ENCODE measurements at regions not wholly inside any gene's neighbourhood (a gene's known extent, or its start where the extent isn't known, plus 50 kb on each side); places are given as distances from the start of the nearest gene placed in this dataset.

DNA sequence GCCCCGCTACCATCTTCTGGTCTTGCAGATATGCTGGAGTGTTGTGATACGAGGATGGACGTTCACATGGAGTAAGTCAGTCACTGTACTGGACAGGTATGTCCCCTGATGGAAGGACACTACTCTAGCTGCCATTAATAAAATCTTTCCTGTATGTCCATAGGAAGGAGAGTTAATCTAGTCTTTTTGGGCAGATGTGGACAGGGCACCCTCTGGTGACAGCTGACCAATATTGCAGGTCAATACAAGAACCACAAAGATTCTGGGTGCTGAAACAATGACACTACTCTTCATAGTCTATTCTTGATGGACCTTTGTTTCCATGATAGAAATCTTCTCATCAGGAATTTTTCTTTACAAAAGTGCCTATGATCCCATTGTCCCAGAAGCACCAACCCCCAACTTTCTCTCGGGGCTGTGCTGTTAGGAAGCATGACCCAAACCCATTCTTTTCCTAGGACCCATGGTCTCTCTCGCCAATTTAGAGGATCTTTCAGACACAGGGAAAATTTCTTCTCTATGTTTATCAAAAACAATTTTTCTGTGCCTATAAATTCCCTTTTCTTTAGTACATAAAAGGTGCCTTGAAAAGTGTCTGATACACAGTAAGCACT, 376.9 kb downstream of the DTWD2 start:
- TF ChIP-seq, protein P1, sequence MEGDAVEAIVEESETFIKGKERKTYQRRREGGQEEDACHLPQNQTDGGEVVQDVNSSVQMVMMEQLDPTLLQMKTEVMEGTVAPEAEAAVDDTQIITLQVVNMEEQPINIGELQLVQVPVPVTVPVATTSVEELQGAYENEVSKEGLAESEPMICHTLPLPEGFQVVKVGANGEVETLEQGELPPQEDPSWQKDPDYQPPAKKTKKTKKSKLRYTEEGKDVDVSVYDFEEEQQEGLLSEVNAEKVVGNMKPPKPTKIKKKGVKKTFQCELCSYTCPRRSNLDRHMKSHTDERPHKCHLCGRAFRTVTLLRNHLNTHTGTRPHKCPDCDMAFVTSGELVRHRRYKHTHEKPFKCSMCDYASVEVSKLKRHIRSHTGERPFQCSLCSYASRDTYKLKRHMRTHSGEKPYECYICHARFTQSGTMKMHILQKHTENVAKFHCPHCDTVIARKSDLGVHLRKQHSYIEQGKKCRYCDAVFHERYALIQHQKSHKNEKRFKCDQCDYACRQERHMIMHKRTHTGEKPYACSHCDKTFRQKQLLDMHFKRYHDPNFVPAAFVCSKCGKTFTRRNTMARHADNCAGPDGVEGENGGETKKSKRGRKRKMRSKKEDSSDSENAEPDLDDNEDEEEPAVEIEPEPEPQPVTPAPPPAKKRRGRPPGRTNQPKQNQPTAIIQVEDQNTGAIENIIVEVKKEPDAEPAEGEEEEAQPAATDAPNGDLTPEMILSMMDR (IDR thresholded peaks at IDR 0.05), result no peak
- Mint-ChIP-seq H3K4me1 (no peaks in the 10 kb centered on the region), H3K36me3 (ENCODE audit: low read depth) (no peaks in the 10 kb centered on the region), H3K4me3 (no peak overlapping the region), H3K27me3 (peaks cover 8% of the 10 kb centered on the region), H3K9me3 (no peaks in the 10 kb centered on the region), H3K27ac (no peak overlapping the region)
- intact Hi-C loops (cut with micrococcal nuclease), result loop anchor here (1.0 kb wide), 1 partner anchor 1157 kb away; no protein-coding TSS in a partner anchor
- no peak for ATAC-seq (ENCODE audit: low read depth)
- ChIA-PET POLR2A (no interaction called here), CTCF (interaction anchor here (0.6 to 2.6 kb wide), 2 partner anchors 1157 to 1422 kb away, joined by 4 to 7 read pairs; no protein-coding TSS in a partner anchor)
- no peak for DNase-seq

DNA sequence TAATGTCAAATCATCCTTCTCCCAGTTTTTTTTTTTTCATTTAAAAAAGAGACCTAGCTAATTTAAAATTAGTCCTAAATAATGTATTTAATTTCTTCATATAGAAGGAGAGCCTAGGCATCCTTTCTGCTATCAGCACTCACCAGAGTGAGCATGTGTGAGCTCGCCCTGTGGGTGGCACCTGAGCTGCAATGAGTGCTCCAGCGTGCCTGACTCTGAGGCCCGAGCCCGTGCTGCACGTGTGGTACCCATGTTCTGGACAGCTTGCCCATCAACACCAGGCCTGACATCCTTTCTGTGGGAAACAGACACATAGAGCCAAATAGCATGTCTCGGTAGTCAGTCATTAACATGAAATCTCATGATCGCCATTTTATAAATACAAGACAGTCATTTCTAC, 381.4 kb downstream of the DTWD2 start:
- H3K27me3 Mint-ChIP-seq, result peaks cover 2% of the 10 kb centered on the region
- intact Hi-C loops (cut with micrococcal nuclease), result no loop called here
- TF ChIP-seq, protein P1 (IDR thresholded peaks at IDR 0.05), result no peak
- ATAC-seq (ENCODE audit: low read depth) (no peak), DNase-seq (no peak)
- H3K4me1 Mint-ChIP-seq, result no peaks in the 10 kb centered on the region
- ChIA-PET POLR2A (no interaction called here), CTCF (no interaction called here)
- no peak overlapping the region for H3K27ac Mint-ChIP-seq
- H3K36me3 Mint-ChIP-seq (ENCODE audit: low read depth), result no peaks in the 10 kb centered on the region
- no peaks in the 10 kb centered on the region for H3K9me3 Mint-ChIP-seq
- H3K4me3 Mint-ChIP-seq, result no peak overlapping the region

DNA sequence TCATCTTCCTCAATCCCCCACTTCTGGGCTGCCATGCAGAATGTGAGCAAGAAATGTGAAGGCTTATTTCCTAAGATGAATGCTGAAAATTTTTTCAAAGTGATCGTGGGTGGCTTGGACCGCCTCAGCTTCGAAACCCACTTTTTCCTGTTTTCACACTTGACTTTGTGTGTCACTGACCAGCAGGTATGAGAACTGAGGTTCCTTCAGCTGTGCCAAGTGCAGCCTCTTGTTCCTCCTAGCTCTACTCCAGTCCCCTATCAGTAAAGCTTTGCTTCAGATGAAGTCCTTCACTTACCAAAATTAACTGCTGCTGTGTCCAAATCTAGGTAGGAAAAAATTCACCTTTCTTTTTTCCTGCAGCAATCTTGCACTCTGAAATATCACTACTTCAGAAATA, 382.6 kb downstream of the DTWD2 start:
- intact Hi-C loops (cut with micrococcal nuclease), result no loop called here
- Mint-ChIP-seq H3K9me3 (no peaks in the 10 kb centered on the region), H3K27ac (no peak overlapping the region), H3K36me3 (ENCODE audit: low read depth) (no peaks in the 10 kb centered on the region), H3K4me1 (no peaks in the 10 kb centered on the region), H3K4me3 (no peak overlapping the region), H3K27me3 (peaks cover 2% of the 10 kb centered on the region)
- CTCF ChIA-PET, result interaction anchor here (0.7 kb wide), 1 partner anchor 115 kb away, joined by 4 read pairs; no protein-coding TSS in a partner anchor
- DNase-seq, result no peak
- TF ChIP-seq, protein P1 (IDR thresholded peaks at IDR 0.05), result no peak
- POLR2A ChIA-PET, result no interaction called here
- ATAC-seq (ENCODE audit: low read depth), result no peak

DNA sequence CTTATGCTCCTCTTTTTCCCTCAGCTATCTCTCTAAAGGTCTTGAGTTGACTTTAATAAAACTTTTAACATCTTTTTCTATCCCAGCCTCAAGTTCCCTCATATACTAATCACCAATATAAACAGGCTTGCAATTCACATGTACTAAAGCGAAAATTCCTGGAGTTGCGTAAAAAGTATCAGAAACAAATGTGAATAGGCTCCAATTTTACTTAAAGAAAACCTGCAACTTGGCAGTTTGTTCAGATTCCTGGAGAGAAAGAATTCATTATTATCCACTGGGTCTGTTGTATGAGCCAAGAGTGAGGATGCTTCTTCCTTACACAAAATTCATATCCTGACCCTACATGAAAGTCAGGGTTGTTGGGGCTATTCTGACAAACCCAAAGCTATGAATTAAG, 384.2 kb downstream of the DTWD2 start:
- ATAC-seq (ENCODE audit: low read depth), result no peak
- Mint-ChIP-seq H3K4me1 (no peaks in the 10 kb centered on the region), H3K9me3 (no peaks in the 10 kb centered on the region), H3K4me3 (no peak overlapping the region), H3K36me3 (ENCODE audit: low read depth) (no peaks in the 10 kb centered on the region), H3K27me3 (peaks cover 2% of the 10 kb centered on the region), H3K27ac (no peak overlapping the region)
- no peak for DNase-seq
- TF ChIP-seq, protein P1 (IDR thresholded peaks at IDR 0.05), result no peak
- POLR2A ChIA-PET, result no interaction called here
- intact Hi-C loops (cut with micrococcal nuclease), result no loop called here
- CTCF ChIA-PET, result interaction anchor here (0.7 kb wide), 1 partner anchor 9 kb away, joined by 3 read pairs; no protein-coding TSS in a partner anchor

DNA sequence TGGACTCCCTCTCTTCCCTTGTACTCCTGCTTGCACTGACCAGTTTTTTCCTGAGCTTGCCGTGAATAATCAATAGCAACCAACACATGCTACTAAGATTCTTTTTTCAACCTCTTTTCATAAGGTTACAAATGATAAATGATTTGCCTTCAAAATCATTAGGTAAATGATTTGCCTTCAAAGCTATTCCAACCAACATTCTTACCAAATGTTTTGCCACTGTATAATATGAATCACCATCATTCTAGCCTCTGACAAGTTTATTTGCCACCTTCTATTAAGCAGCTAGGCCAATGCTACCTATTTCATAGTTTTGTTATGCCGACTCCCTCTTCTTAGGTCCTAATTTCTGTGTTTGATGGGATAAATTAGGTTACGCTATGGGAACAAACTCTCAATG, 385.1 kb downstream of the DTWD2 start:
- no peak overlapping the region for H3K4me3 Mint-ChIP-seq

More for the DNA sequence above, 385.1 kb downstream of the DTWD2 start:
- Mint-ChIP-seq H3K9me3 (no peaks in the 10 kb centered on the region), H3K27me3 (peaks cover 2% of the 10 kb centered on the region), H3K4me1 (no peaks in the 10 kb centered on the region), H3K36me3 (ENCODE audit: low read depth) (no peaks in the 10 kb centered on the region), H3K27ac (no peak overlapping the region)
- TF ChIP-seq, protein P1 (IDR thresholded peaks at IDR 0.05), result no peak
- ATAC-seq (ENCODE audit: low read depth) (no peak), DNase-seq (no peak)
- intact Hi-C loops (cut with micrococcal nuclease), result no loop called here
- ChIA-PET POLR2A (no interaction called here), CTCF (no interaction called here)

Data from activated B cell treated with CpG ODN at 0.5 μM for 24 hours (primary cell).